ENCODE measurements at regions not wholly inside any gene's neighbourhood (a gene's known extent, or its start where the extent isn't known, plus 50 kb on each side); places are given as distances from the start of the nearest gene placed in this dataset.
"Not testable (repeated sequence)": the region's sequence is repeated elsewhere in the genome, so short reads cannot be mapped to it uniquely, and the experiment has no call there.

GRCh38 chr7:120163449-120163848 is 109.5 kb upstream of the KCND2 start:
- FAIRE-seq: no peak

GRCh38 chr7:120165227-120165626 is 107.7 kb upstream of the KCND2 start:
- no peak for FAIRE-seq

GRCh38 chr7:120168066-120168465 is 104.9 kb upstream of the KCND2 start:
- no peak for FAIRE-seq

DNA sequence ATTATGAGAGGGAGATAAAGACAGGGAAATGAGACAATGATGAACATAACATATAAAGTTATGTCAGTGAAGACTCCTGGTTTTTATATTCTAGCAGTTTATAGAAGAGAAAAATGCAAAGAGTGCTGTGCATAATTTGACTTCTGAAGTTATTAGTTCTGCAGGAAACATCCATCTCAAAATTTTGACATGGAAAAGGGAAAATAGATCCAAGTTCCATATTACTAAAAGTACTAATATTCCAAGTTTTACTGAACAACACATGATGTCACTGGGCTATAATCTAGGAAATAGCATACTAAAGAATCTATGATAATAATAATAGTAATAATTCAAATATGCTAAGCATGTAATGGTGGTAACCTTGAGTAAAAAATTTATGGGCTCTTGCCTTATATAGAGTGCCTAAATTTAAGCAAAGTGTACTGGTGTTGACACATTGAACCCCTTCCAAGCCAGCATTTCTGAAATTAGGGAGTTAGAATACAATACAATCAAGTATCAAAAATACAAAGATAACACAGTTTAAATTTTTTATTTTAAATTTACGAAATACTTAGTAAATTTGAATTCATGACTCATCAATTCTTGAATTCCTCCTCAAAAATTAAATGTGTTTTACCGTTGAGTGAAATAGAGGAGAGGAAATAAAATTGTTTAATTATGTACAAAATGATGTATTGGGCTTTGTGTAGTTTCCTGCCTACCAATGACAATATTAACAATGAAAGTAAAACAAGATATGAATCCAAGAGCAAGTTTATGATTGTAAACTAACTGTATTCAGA is 102.8 kb upstream of the KCND2 start:
- FAIRE-seq: no peak

- no peak for FAIRE-seq
Measured at GRCh38 chr7:120170834-120171233, 102.1 kb upstream of the KCND2 start.

- FAIRE-seq: no peak
Measured at GRCh38 chr7:120171406-120171805, 101.6 kb upstream of the KCND2 start.

DNA sequence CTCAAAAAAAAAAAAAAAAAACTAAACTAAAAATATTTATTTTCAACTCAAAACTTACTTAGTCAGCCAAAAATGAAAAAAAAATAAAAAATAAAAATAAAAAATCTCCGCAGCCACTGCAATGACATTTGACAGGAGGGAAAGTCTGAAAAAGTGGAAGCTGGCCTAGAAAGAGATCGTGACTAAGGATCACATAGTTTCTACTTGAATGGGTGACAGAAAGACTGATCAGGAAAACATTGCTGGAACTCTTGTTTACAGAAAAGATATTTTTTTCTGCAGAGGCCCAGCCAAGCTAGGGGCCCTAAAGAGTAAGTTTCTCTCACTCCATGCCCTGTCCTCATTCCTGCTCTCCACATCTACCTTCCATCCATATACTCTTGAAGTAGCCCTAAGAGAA is 92.8 kb upstream of the KCND2 start:
- FAIRE-seq: no peak

DNA sequence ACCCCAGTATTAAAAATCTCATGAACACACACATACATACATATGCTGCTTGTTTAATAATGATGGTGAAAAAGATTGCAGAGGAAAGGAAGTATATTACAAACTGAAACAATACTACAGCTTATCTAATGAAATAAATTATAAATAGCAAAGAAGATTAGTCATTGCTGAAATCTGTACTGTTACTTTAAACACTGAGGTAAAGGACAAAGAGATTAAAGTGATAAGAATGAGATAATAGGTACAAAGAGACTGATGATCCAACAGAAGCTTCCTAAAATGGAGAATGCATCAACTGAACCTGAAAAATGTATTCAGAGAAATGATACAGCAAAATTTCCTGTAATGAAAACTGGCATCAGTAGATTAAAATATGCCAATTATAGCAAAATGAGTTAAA is 91.5 kb upstream of the KCND2 start:
- no peak for FAIRE-seq

GRCh38 chr7:120184866-120185265 is 88.1 kb upstream of the KCND2 start:
- FAIRE-seq: no peak

GRCh38 chr7:120185940-120186682 is 86.9 kb upstream of the KCND2 start:
- no peak for FAIRE-seq

DNA sequence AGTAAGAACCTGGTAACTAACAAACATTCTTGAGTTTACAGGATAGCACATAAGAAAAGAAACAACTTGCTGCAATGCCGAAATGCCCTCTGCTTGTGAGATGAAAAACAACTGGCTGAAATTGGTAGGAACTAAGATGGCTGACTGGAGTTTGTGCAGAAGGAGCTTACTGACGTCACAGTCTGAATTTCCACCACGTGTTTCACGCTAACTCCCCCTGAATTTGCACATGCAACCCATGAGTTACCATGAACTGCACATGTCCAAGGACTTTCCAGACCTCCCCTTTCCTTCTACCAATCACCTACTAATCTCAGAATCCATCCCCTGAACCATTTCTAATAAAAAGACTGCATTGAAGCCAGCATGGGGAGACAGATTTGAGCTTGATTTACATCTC is 86.3 kb upstream of the KCND2 start:
- no peak for FAIRE-seq

DNA sequence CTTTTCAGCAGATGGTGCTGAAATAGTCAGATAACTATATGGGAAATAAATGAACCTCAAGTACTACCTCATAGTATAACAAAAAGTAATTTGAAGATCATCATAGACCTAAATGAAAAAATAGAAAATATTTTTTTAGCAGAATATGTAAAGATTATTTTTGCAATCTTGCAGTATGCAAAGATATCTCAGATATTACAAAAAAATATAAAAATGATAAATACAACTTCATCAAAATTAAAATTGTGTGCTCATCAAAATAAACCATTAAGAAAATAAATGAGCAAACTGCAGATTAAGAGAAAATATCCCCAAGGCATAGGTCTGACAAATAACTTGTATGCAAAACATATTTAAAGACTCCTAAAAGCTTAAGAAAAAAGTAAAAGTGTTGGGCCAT is 83.4 kb upstream of the KCND2 start:
- FAIRE-seq: no peak

DNA sequence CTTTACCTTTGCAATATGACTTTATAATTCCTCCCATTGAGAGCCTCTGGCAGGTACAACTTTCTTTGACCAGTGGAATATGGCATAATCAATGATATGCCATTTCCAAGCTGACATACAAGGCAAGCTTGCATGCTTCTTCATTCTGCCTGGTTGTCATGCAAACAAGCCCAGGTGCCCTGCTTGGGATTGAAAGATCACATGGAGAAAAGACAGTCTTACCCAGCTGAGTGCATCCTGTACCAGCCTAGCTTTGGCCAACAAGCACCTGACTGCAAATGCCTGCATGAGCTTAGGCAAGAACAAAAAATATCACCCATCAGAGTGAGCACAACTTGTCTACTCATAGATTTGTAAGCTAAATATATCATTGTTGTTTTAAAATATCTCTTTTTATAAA is 82.9 kb upstream of the KCND2 start:
- no peak for FAIRE-seq

DNA sequence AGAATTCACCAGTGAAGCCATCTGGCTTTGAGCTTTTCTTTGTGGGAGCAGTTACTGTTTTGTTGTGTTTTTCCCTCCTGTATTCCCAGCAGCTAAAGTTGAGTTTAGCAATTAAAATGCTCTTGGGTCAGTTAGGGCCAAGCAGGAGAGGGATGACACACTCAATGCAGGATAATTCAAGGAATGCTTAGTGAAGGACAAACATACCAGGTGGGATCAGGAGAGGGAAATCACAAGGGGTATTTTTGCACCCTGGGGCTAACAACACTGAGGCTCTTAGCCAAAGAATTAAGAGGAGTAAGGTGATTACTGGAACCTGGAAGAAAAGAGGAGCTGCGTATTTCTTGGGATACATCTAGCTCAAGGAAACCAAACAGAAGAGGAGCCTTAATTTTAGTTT is 82.4 kb upstream of the KCND2 start:
- no peak for FAIRE-seq

DNA sequence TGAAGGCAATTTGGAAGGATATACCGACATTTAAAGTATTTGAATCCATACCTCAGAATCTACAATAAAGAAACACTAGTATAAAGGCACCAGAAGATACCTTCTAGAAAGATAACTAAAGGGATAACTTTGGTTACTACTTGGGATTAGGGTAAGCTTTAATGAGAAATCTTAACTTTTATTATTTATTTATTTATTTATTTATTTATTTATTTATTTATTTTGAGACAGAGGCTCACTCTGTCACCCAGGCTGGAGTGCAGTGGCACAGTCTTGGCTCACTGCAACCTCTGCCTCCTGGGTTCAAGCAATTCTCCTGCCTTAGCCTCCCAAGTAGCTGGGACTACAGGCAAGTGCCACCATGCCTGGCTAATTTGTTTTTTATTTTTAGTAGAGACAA is 81.6 kb upstream of the KCND2 start:
- not testable (repeated sequence) for FAIRE-seq

- FAIRE-seq: no peak
Measured at GRCh38 chr7:120201290-120201689, 71.7 kb upstream of the KCND2 start.

DNA sequence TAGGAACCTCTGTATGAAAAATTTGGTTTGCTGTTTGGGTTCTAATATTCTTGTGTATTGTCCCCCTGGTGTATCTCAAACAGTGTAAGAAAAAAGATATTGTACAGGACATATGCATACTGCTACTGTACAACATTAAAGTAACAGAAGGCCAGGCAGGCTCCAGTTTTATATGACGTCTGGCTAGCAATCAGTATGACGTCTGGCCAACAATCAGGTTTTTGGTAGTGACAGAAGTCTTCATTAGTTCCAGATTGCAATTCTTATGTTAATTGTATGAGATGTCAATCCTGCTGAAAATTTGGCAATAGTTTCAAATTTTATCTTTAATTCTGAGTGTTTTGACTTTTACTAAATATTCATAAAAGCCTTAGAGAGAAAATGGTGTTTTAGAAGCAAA is 67.9 kb upstream of the KCND2 start:
- no peak for FAIRE-seq

- FAIRE-seq: no peak
Measured at GRCh38 chr7:120207037-120207436, 65.9 kb upstream of the KCND2 start.

DNA sequence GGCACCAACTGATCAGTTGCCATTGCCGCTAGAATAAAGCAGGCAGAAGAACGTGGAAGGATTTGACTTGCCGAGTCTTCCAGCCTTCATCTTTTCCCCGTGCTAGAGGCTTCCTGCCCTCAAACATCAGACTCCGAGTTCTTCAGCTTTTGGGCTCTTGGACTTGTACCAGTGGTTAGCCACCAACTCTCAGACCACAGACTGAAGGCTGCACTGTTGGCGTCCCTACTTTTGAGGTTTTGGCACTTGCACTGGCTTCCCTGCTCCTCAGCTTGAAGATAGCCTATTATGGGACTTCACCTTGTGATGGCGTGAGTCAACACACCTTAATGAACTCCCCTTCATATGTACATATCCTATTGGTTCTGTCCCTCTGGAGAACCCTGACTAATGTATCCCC is 57.3 kb upstream of the KCND2 start:
- FAIRE-seq: no peak

GRCh38 chr7:120216947-120217346 is 56.0 kb upstream of the KCND2 start:
- FAIRE-seq: no peak

DNA sequence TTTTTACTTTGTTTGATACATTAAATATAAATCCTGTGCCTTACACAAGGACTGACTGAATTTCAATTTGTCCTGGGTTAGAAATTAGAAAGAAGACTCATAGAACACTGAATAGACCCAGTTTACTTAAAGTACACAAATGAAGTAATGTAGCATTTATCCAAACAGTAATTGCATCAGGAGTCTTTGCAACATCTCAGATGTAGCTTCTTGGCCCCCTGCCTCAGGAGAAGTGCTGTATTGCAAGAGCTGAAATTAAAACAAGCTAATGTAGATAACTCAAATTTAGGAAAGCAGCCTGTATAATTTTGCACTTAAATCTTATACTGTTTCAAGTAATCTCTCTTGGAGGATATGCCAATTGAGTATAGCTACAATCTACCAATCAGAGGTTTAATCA is 54.3 kb upstream of the KCND2 start:
- no peak for FAIRE-seq

DNA sequence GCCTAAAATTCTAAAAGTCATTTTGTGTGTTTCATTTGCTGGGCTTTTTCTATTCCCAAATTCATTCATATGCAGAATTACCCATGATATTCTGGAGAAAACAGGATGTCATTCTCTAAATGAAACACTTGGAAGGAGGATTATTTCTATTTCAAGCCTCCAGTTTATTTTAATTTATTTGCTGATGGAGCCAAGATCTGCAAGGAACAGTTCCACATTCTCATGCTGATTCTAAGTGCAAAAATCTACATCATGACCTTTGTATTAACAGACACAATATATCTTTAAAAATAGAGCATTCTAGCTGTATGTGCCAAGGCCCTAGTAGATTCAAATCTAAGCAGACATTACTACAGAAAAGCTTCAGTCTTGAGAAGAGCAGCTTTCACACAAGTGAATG is 51.3 kb upstream of the KCND2 start:
- no peak for FAIRE-seq
